ENCODE measurements at regions not wholly inside any gene's neighbourhood (a gene's known extent, or its start where the extent isn't known, plus 50 kb on each side); places are given as distances from the start of the nearest gene placed in this dataset.
"Not testable (repeated sequence)": the region's sequence is repeated elsewhere in the genome, so short reads cannot be mapped to it uniquely, and the experiment has no call there.

GRCh38 chr7:57549961-57550360 lies 100.0 kb downstream of the ZNF716 start:
- H3K27me3 Mint-ChIP-seq (ENCODE audit: low read depth); H2AK5ac ChIP-seq (ENCODE audit: insufficient read length, low read length); H3K23ac ChIP-seq (ENCODE audit: insufficient read length, low read depth, low read length); H3K36me3 Mint-ChIP-seq (ENCODE audit: insufficient read depth in 1 of 3, low read depth in 3 of 3); DNase-seq; H3K23me2 ChIP-seq (ENCODE audit: insufficient read length, low read depth, low read length, poor library complexity, severe bottlenecking); H3K27ac ChIP-seq (ENCODE audit: insufficient read length, low read depth, low read length); H2BK5ac ChIP-seq (ENCODE audit: insufficient read length, low read length); H3K18ac ChIP-seq (ENCODE audit: insufficient read length, low read depth, low read length); H4K91ac ChIP-seq (ENCODE audit: insufficient read length, low read depth, low read length); H2BK12ac ChIP-seq (ENCODE audit: insufficient read length, low read depth, low read length); H3K79me2 ChIP-seq (ENCODE audit: insufficient read depth, low read length); H3K4me2 ChIP-seq (ENCODE audit: insufficient read depth, insufficient read length, low read length); H2BK15ac ChIP-seq (ENCODE audit: low read depth, low read length); H3K4me1 Mint-ChIP-seq; H3T11ph ChIP-seq (ENCODE audit: low read length); H3K56ac ChIP-seq (ENCODE audit: insufficient read length, low read depth, low read length); H4K5ac ChIP-seq (ENCODE audit: insufficient read length, low read depth, low read length); H3K79me1 ChIP-seq (ENCODE audit: insufficient read depth, low read depth, low read length, poor library complexity, severe bottlenecking); H2AFZ ChIP-seq (ENCODE audit: low read length); H3K14ac ChIP-seq (ENCODE audit: insufficient read depth, low read length); H2BK120ac ChIP-seq (ENCODE audit: low read depth, low read length, poor library complexity, severe bottlenecking); H3K4me3 Mint-ChIP-seq; H4K8ac ChIP-seq (replicated peaks; ENCODE audit: insufficient read length, low read depth, low read length); H4K20me1 ChIP-seq (ENCODE audit: control insufficient read depth, insufficient read depth, insufficient read length); H3K4ac ChIP-seq (ENCODE audit: low read depth, low read length); H3K27me3 ChIP-seq (ENCODE audit: insufficient read depth, low read length); H3K27ac Mint-ChIP-seq; H2BK20ac ChIP-seq (ENCODE audit: low read depth, low read length, poor library complexity, severe bottlenecking); H3K4me1 ChIP-seq (ENCODE audit: insufficient read depth, low read length); H3K9ac ChIP-seq (ENCODE audit: extremely low read depth, insufficient read length, low read length): not testable (repeated sequence)
- WGBS (ENCODE audit: extremely low coverage, insufficient read length, low lambda C conversion rate), result no CpG with 5 or more reads among the region's 2 CpGs
- H3K9me3 Mint-ChIP-seq, result peaks cover 77 to 85% of the 10 kb centered on the region in 2 experiments
- peaks cover 13% of the 10 kb centered on the region for H3K9me3 ChIP-seq (ENCODE audit: control insufficient read depth, low read depth, low read length)

GRCh38 chr7:57555687-57556086 lies 105.7 kb downstream of the ZNF716 start:
- H3K4me1 Mint-ChIP-seq; DNase-seq; H3K23me2 ChIP-seq (ENCODE audit: insufficient read length, low read depth, low read length, poor library complexity, severe bottlenecking); H3K27me3 ChIP-seq (ENCODE audit: insufficient read depth, low read length); H3K4me3 Mint-ChIP-seq; H3K27ac ChIP-seq (ENCODE audit: insufficient read length, low read depth, low read length); H3K79me2 ChIP-seq (ENCODE audit: insufficient read depth, low read length); H2BK15ac ChIP-seq (ENCODE audit: low read depth, low read length); H3K4me2 ChIP-seq (ENCODE audit: insufficient read depth, insufficient read length, low read length); H4K8ac ChIP-seq (replicated peaks; ENCODE audit: insufficient read length, low read depth, low read length); H3K23ac ChIP-seq (ENCODE audit: insufficient read length, low read depth, low read length); H3K4ac ChIP-seq (ENCODE audit: low read depth, low read length); H3K27ac Mint-ChIP-seq; H3K18ac ChIP-seq (ENCODE audit: insufficient read length, low read depth, low read length); H3K9me3 ChIP-seq (ENCODE audit: control insufficient read depth, low read depth, low read length); H3T11ph ChIP-seq (ENCODE audit: low read length); H3K27me3 Mint-ChIP-seq (ENCODE audit: low read depth); H2BK20ac ChIP-seq (ENCODE audit: low read depth, low read length, poor library complexity, severe bottlenecking); H3K14ac ChIP-seq (ENCODE audit: insufficient read depth, low read length); H2BK5ac ChIP-seq (ENCODE audit: insufficient read length, low read length); H2BK120ac ChIP-seq (ENCODE audit: low read depth, low read length, poor library complexity, severe bottlenecking); H3K79me1 ChIP-seq (ENCODE audit: insufficient read depth, low read depth, low read length, poor library complexity, severe bottlenecking); H4K5ac ChIP-seq (ENCODE audit: insufficient read length, low read depth, low read length); H3K9ac ChIP-seq (ENCODE audit: extremely low read depth, insufficient read length, low read length); H4K20me1 ChIP-seq (ENCODE audit: control insufficient read depth, insufficient read depth, insufficient read length); H3K56ac ChIP-seq (ENCODE audit: insufficient read length, low read depth, low read length); H3K4me1 ChIP-seq (ENCODE audit: insufficient read depth, low read length); H2AFZ ChIP-seq (ENCODE audit: low read length); H2AK5ac ChIP-seq (ENCODE audit: insufficient read length, low read length); H4K91ac ChIP-seq (ENCODE audit: insufficient read length, low read depth, low read length); H2BK12ac ChIP-seq (ENCODE audit: insufficient read length, low read depth, low read length): not testable (repeated sequence)
- WGBS (ENCODE audit: extremely low coverage, insufficient read length, low lambda C conversion rate), result no CpG with 5 or more reads among the region's 2 CpGs
- peaks cover 75% of the 10 kb centered on the region in 2 experiments for H3K9me3 Mint-ChIP-seq
- peaks cover 3 to 24% (median 12%) of the 10 kb centered on the region in 3 experiments; a peak in 5 of 7 replicates for H3K36me3 Mint-ChIP-seq (ENCODE audit: insufficient read depth in 1 of 3, low read depth in 3 of 3)

Measured in H9 (cell line).